Osteocyte (in vitro differentiated cells): ENCODE measurements at regions not wholly inside any gene's neighbourhood (a gene's known extent, or its start where the extent isn't known, plus 50 kb on each side); places are given as distances from the start of the nearest gene placed in this dataset.

Experiments
- DNase-seq: peaks from one replicate; pipeline ENCODE4 v3.0.0; 2021; ENCODE audit warnings: mixed read lengths; ENCODE audit not compliant: unreplicated experiment; ENCODE audit errors: extremely low spot score
- H3K27ac Mint-ChIP-seq: one replicate; pipeline ENCODE4 v1.8.0; 2021; ENCODE audit warnings: mild to moderate bottlenecking, mixed read lengths; ENCODE audit not compliant: unreplicated experiment
- H3K27me3 Mint-ChIP-seq: one replicate; pipeline ENCODE4 v1.8.0; 2021; ENCODE audit warnings: mixed read lengths; ENCODE audit not compliant: unreplicated experiment
- H3K36me3 Mint-ChIP-seq: one replicate; pipeline ENCODE4 v1.8.0; 2021; ENCODE audit warnings: mixed read lengths; ENCODE audit not compliant: unreplicated experiment
- H3K4me1 Mint-ChIP-seq: one replicate; pipeline ENCODE4 v1.8.0; 2021; ENCODE audit warnings: mixed read lengths; ENCODE audit not compliant: unreplicated experiment
- H3K4me3 Mint-ChIP-seq: one replicate; pipeline ENCODE4 v1.8.0; 2021; ENCODE audit warnings: mild to moderate bottlenecking, moderate library complexity, mixed read lengths; ENCODE audit not compliant: unreplicated experiment
- H3K9me3 Mint-ChIP-seq: one replicate; pipeline ENCODE4 v1.8.0; 2021; ENCODE audit warnings: mixed read lengths; ENCODE audit not compliant: unreplicated experiment
- CTCF ChIP-seq: fragments of 200-600 bp; sonication (generic); IDR thresholded peaks from 2 replicates; pipeline ENCODE4 v1.5.0; 2021; ENCODE audit warnings: antibody characterized with exemption, mild to moderate bottlenecking, moderate library complexity

DNA sequence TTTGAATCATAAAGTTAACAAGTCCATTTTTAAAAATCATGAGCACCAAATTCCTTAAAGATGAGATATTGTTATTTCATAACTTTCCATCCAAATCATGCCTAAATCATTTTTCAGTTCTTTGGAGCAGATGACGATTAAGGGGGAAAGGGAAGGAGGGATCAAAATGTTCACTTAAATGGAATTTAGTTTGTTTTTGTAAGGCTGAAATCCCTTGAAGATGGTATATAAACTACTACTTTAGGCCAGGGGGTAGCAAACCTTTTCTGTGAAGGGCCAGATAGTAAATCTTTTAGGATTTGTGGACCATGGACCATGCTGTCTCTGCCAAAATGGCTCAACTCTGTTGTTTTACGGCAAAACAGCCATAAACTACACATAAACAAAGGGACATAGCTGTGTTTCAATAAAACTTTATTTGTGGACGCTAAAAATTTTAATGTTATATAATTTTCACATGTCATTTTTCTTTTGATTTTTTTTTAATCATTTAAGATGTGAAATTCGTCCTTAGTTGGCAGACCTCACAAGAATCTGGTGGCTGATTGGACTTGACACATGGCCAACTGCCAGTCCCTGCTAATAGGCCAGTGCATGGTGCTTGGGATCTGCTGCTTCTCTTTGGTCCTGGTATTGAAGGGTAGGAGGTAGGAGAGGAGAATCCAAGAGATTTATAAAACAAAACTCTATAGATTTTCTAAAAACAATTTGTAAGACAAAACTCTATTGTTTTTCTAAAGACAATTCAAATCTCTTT lies 52.0 kb upstream of the RTN4 start:
- Mint-ChIP-seq H3K36me3 (no peaks in the 10 kb centered on the region), H3K4me3 (peak overlapping the region; percentile 1), H3K9me3 (no peaks in the 10 kb centered on the region), H3K27me3 (no peaks in the 10 kb centered on the region), H3K4me1 (peaks cover 55% of the 10 kb centered on the region), H3K27ac (no peak overlapping the region)
- no peak for DNase-seq
- no peak for TF ChIP-seq CTCF

- Mint-ChIP-seq H3K9me3 (no peaks in the 10 kb centered on the region), H3K27ac (no peak overlapping the region), H3K4me3 (no peak overlapping the region)
Measured at GRCh38 chr2:55101466-55101865, 51.2 kb upstream of the RTN4 start.

GRCh38 chr2:55099878-55100820 lies 49.9 kb upstream of the RTN4 start:
- Mint-ChIP-seq H3K9me3 (no peaks in the 10 kb centered on the region), H3K4me1 (peaks cover 41% of the 10 kb centered on the region), H3K4me3 (peak overlapping the region; percentile 22), H3K36me3 (no peaks in the 10 kb centered on the region), H3K27me3 (no peaks in the 10 kb centered on the region), H3K27ac (no peak overlapping the region)
- no peak for TF ChIP-seq CTCF
- peak; percentile 36 for DNase-seq

More at GRCh38 chr2:55101466-55101865, 51.2 kb upstream of the RTN4 start:
- no peak for DNase-seq
- peaks cover 48% of the 10 kb centered on the region for H3K4me1 Mint-ChIP-seq
- no peaks in the 10 kb centered on the region for H3K27me3 Mint-ChIP-seq
- TF ChIP-seq CTCF = no peak
- no peaks in the 10 kb centered on the region for H3K36me3 Mint-ChIP-seq
